ENCODE measurements at regions not wholly inside any gene's neighbourhood (a gene's known extent, or its start where the extent isn't known, plus 50 kb on each side); places are given as distances from the start of the nearest gene placed in this dataset.

DNA sequence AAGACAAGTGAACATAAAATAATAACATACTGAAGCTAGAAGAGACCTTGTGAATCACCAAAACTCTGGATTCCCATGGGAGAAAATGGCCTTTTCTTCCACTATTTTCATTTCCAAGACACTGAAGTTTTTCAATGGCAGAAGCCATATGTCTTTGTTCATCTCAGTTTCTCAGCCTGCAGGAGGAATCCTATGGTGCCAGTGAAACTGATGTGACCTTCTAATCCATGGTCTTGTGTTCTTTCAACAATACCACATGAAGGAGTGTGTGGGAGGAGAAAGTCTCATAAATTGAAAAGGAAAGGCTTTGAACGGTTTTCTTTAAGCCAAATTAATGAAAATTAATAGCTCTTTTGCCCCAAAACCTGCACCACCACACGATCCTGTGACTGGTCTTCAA is 257.3 kb downstream of the EPHA4 start:
- no peaks in the 10 kb centered on the region for H3K9me3 Mint-ChIP-seq

DNA sequence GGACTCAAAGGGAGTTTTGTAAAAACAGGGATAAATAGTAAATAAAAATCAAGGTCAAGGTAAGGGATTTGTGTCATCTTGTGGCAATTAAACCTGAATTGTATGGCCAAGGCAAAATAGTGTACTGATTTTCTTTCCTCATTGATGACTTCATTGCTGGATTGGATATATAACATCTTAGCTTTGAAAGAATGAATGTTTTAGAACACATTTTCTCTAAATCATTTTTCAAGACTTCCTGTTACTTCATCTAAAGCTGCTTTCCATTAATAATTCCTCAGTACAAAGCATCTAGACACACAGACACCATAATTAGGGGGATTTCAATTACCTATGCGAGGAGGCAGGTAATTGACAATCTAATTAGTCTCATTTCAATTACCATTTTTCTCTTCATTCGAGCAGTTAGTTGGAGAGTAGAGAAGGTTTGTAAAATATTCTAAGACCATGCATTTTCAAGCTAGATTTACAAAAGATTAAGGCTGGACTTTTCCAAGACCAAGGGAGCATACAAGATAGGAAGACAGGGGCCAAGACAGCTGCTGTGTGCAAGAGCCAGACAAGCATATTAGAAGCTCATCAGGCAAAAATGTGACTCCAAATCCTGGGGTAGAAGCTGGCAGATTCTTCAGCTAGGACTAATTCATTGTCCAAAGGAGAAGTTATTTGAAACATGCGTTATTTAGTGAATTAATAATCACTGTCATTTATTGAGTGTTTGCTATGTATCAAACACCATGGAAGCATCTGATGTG is 253.6 kb downstream of the EPHA4 start:
- H3K4me3 Mint-ChIP-seq, result no peak overlapping the region
- H3K27me3 Mint-ChIP-seq, result peaks cover 22% of the 10 kb centered on the region
- no peaks in the 10 kb centered on the region for H3K9me3 Mint-ChIP-seq
- no peak overlapping the region for H3K27ac Mint-ChIP-seq
- H3K36me3 Mint-ChIP-seq (ENCODE audit: low read depth), result no peaks in the 10 kb centered on the region
- DNase-seq, result no peak
- peaks cover 5% of the 10 kb centered on the region for H3K4me1 Mint-ChIP-seq (ENCODE audit: low read depth)

More for the DNA sequence above, 257.3 kb downstream of the EPHA4 start:
- Mint-ChIP-seq H3K27me3 (peaks cover 8% of the 10 kb centered on the region), H3K27ac (no peak overlapping the region), H3K4me3 (no peak overlapping the region), H3K4me1 (ENCODE audit: low read depth) (peaks cover 9% of the 10 kb centered on the region), H3K36me3 (ENCODE audit: low read depth) (no peaks in the 10 kb centered on the region)
- DNase-seq, result no peak

DNA sequence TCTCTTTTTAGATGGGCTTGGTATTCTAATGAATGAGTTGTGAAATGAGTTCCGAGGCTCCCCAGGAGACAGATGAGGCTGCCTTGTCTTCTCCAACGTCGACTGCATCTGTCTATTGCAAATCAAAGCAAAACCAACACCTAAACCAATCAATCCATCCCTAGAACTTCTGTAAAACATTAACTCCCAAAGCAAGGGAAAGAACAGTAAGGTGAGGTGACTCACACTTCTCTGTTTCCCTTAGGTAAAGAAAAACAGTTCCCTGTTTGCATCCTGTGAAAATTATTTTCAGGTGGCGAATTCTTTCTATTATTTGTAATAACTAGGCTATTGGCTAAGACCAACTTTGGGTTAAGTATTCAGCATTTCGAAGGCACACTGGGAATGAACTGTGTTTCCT is 249.4 kb downstream of the EPHA4 start:
- no peak for DNase-seq
- Mint-ChIP-seq H3K27me3 (peaks cover 22% of the 10 kb centered on the region), H3K4me1 (ENCODE audit: low read depth) (no peaks in the 10 kb centered on the region), H3K36me3 (ENCODE audit: low read depth) (no peaks in the 10 kb centered on the region), H3K27ac (no peak overlapping the region), H3K9me3 (no peaks in the 10 kb centered on the region), H3K4me3 (no peak overlapping the region)

DNA sequence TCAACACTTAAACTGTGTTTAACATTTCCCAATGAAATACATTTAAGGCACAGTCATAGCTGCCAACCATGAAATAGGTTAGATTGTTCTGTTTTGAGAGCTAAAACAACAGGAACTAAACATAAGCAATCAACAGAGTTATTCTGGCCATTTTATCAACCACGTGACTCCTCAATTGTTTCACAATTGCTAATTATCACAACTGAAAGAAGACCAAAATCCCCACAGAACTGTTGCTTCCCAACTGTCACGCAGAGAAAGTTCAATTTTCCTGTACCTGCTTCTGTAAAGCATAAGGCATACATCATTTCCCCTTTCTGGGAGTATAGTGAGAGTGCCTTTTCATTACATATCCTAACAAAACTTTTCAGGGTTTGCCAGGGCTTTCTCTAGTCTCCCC is 248.6 kb downstream of the EPHA4 start:
- Mint-ChIP-seq H3K4me1 (ENCODE audit: low read depth) (no peaks in the 10 kb centered on the region), H3K27ac (no peak overlapping the region), H3K4me3 (no peak overlapping the region), H3K36me3 (ENCODE audit: low read depth) (no peaks in the 10 kb centered on the region), H3K9me3 (no peaks in the 10 kb centered on the region), H3K27me3 (peaks cover 20% of the 10 kb centered on the region)
- no peak for DNase-seq

DNA sequence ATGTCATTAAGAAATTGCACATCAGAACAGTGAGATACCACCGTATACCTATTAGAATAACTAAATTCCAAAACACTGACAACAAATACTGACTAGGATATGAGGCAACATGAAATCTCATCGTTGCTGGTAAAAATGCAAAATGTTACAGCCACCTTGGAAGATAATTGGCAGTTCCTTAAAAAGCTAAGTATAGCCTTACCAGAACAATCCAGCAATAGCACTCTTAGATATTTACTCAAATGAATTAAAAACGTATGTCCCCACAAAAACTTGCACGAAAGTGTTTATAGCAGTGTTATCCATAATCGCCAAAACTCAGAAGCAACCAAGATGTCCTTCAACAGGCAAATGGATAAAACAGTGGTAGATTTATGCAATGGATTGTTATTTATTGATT is 241.7 kb downstream of the EPHA4 start:
- Mint-ChIP-seq H3K27me3 (no peaks in the 10 kb centered on the region), H3K4me3 (no peak overlapping the region), H3K27ac (no peak overlapping the region), H3K36me3 (ENCODE audit: low read depth) (no peaks in the 10 kb centered on the region), H3K9me3 (peaks cover 8% of the 10 kb centered on the region), H3K4me1 (ENCODE audit: low read depth) (no peaks in the 10 kb centered on the region)
- DNase-seq, result no peak

DNA sequence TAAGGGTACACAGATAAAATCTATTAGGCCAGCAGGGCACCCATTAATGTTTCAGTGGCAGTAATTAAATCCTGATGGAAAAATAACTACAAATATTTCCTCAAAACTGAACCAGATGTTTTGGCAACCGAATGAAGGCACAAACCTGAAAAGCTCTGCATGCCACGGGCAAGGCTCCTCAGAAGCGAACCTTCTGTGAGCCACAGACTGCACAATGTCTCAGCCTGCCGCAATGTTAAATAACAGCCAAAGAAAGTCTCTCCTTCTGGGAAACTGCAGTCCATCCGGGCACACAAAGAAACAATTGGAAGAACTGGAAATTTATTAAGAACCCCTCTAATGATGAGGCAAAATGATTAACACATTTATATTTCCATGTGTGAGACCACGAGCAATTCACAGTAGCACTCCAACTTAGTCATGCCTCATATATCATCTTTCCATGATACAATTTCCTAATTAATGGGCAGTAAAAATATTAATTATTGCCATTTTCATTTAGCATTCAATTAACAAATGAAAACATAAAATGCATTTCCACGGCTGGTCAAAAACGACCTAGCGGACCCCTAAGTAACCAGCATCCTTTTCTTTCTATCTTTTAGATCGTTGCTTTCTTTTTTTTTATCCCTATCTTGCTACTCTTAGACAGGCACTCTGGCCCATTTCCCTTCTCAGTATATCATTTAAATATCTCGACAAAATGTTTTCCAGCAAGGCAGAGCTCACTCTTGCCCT is 237.5 kb downstream of the EPHA4 start:
- DNase-seq, result no peak
- Mint-ChIP-seq H3K36me3 (ENCODE audit: low read depth) (no peaks in the 10 kb centered on the region), H3K27me3 (no peaks in the 10 kb centered on the region), H3K4me3 (no peak overlapping the region), H3K9me3 (peaks cover 8% of the 10 kb centered on the region), H3K4me1 (ENCODE audit: low read depth) (no peaks in the 10 kb centered on the region), H3K27ac (no peak overlapping the region)

DNA sequence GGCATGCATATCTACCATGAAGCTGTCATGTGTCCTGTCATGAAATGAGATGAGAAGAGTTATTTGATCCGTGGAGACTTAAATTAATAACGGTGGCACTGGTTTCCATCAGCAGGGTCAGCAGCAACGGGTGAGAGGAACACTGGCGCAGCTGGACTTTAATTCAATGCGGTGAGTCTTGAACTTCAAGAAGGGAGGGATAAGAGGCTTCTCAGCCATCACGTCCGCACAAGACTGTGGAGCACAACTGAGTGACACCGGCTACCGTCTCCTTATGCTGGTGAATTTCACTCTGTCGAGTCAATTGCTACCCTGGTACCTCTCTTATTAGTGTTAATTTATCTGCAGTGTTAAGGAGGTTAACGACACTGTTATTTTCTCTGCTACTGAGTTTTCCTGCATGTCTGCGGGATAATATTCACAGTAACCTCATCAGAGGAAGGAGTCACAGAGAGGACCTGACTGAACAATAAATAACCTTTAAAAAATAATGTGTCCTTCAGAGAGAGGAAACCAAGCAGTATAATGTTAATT is 236.8 kb downstream of the EPHA4 start:
- H3K36me3 Mint-ChIP-seq (ENCODE audit: low read depth), result no peaks in the 10 kb centered on the region
- no peak overlapping the region for H3K4me3 Mint-ChIP-seq
- no peaks in the 10 kb centered on the region for H3K27me3 Mint-ChIP-seq
- no peak for DNase-seq
- no peak overlapping the region for H3K27ac Mint-ChIP-seq
- no peaks in the 10 kb centered on the region for H3K4me1 Mint-ChIP-seq (ENCODE audit: low read depth)
- peaks cover 5% of the 10 kb centered on the region for H3K9me3 Mint-ChIP-seq

DNA sequence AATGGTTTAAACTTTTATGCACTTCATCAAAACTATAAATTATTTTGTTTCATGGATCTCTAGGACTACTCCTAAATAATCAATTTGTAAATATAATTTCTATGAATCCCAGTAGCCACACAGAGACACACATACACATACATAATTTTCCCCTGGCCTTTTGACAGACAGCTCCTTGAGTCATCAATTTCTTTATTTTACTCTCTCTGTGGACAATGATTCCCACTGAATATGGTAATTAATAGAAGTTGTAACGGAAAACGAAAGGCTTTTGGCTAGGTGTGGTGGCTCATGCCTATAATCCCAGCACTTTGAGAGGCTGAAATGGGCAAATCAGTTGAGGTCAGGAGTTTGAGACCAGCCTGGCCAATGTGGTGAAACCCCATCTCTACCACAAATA is 235.1 kb downstream of the EPHA4 start:
- Mint-ChIP-seq H3K4me1 (ENCODE audit: low read depth) (no peaks in the 10 kb centered on the region), H3K4me3 (no peak overlapping the region), H3K9me3 (peaks cover 3% of the 10 kb centered on the region), H3K27ac (no peak overlapping the region), H3K36me3 (ENCODE audit: low read depth) (no peaks in the 10 kb centered on the region), H3K27me3 (no peaks in the 10 kb centered on the region)
- no peak for DNase-seq

DNA sequence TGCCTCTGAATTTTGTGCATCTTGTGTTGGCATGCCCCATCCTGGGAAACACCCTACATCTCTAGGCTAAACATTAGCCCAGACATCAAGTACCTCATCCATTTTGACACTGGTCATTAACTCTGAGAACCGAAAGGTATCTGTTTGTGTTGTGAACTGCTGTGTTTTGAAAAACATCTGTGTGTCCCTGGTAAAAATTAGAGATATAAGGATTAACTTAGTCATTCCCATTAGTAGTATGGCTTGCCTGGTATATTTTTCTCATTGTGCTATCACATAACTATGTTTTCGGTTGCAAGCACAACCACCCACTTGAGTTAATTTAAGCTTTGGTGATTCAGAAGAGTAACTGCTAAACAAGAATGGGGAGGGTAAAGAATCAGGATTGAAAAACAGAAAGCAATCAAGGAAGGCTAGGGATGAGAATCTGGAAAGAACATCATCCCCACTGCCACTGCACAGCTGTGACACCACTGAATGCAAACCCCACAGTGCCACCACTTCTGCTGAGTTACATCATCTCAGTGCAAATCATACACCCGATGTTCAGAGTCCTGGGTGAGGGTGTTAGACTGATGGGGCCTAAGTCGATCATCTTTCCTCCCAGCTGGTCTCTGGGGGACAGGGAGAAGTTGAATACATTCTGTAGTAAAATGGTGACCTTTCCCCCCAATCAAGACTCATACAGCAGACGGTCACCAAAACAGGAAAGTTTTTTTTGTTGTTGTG is 234.0 kb downstream of the EPHA4 start:
- no peak overlapping the region for H3K27ac Mint-ChIP-seq
- H3K9me3 Mint-ChIP-seq, result no peaks in the 10 kb centered on the region
- no peaks in the 10 kb centered on the region for H3K36me3 Mint-ChIP-seq (ENCODE audit: low read depth)
- no peak overlapping the region for H3K4me3 Mint-ChIP-seq
- no peaks in the 10 kb centered on the region for H3K4me1 Mint-ChIP-seq (ENCODE audit: low read depth)
- H3K27me3 Mint-ChIP-seq, result no peaks in the 10 kb centered on the region
- no peak for DNase-seq

DNA sequence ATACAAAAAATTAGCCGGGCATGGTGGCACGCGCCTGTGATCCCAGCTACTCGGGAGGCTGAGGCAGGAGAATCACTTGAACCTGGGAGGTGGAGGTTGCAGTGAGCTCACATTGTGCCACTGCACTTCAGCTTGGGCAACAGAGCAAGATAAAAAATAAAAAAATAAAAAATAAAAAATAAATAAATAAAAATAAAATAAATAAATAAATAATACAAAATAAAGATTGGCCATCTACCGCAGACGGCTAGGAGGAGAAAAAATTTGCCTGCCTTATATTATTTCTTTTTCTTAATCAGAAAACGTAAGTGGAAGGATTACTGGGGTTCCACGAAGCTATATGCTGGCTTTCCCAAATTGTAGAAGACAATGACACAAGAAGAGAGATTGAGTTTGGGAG is 229.7 kb downstream of the EPHA4 start:
- Mint-ChIP-seq H3K27me3 (peaks cover 5% of the 10 kb centered on the region), H3K36me3 (ENCODE audit: low read depth) (no peaks in the 10 kb centered on the region), H3K4me3 (no peak overlapping the region), H3K4me1 (ENCODE audit: low read depth) (no peaks in the 10 kb centered on the region), H3K27ac (no peak overlapping the region), H3K9me3 (no peaks in the 10 kb centered on the region)
- no peak for DNase-seq

DNA sequence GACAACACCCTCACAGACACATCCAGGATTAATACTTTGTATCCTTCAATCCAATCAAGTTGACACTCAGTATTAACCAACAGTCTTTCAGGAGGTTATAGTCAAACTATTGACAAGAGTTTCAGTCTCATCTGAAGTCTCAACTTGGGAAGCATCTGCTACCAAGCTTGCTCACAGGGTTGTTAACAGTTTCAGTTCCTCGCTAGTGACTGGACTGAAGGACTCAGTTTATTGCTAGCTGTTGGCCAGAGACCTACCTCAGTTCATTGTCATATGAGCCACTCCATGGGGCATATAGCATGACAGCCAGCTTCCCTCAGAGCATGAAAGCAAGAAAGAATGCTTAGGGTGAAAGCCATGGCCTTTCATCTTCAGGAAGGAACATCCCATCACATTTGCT is 228.6 kb downstream of the EPHA4 start:
- no peaks in the 10 kb centered on the region for H3K4me1 Mint-ChIP-seq (ENCODE audit: low read depth)
- H3K27ac Mint-ChIP-seq, result no peak overlapping the region
- H3K4me3 Mint-ChIP-seq, result no peak overlapping the region
- no peaks in the 10 kb centered on the region for H3K9me3 Mint-ChIP-seq
- H3K36me3 Mint-ChIP-seq (ENCODE audit: low read depth), result no peaks in the 10 kb centered on the region
- no peak for DNase-seq
- H3K27me3 Mint-ChIP-seq, result peaks cover 5% of the 10 kb centered on the region

DNA sequence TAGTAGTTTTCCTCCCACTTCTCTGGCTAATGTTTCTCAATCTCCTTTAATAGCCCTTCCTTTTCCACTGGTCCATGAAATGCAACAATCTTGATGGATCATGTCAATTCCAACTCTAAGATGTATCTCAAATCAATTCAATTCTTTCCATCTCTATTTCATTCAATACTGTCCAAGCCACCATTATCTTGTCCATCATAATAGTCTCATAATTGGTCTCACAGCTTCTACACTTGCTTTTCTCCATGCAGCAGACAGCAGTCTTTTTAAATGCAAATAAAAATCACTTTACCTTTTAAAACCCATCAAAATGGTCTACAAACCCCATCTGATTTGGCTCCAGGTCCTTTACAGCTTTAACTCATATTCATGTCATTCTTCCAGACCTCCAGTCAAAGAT is 226.6 kb downstream of the EPHA4 start:
- H3K27me3 Mint-ChIP-seq, result peaks cover 10% of the 10 kb centered on the region
- H3K27ac Mint-ChIP-seq, result no peak overlapping the region
- no peaks in the 10 kb centered on the region for H3K36me3 Mint-ChIP-seq (ENCODE audit: low read depth)
- DNase-seq, result no peak
- no peaks in the 10 kb centered on the region for H3K4me1 Mint-ChIP-seq (ENCODE audit: low read depth)
- H3K9me3 Mint-ChIP-seq, result no peaks in the 10 kb centered on the region
- no peak overlapping the region for H3K4me3 Mint-ChIP-seq

DNA sequence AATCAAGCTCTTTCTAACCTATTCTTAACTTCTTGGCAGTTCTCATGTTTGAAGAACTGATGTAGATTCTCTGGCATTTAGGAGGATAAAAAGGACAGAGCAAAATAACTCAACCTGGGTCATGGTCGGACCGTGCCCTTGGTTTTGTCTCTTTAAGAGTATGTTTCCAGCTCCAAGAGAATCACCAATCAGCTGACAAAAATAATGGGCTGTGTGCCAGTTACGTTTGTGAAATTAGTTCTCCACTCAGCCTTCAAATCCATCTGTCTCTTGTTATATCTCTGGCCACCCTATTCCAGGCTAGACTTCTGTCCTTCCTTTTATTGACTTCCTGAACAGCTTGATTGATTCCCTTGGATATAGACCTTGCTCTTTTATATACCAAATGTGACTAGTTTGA is 225.7 kb downstream of the EPHA4 start:
- Mint-ChIP-seq H3K4me3 (no peak overlapping the region), H3K27me3 (peaks cover 10% of the 10 kb centered on the region), H3K36me3 (ENCODE audit: low read depth) (no peaks in the 10 kb centered on the region), H3K27ac (no peak overlapping the region), H3K4me1 (ENCODE audit: low read depth) (no peaks in the 10 kb centered on the region), H3K9me3 (no peaks in the 10 kb centered on the region)
- no peak for DNase-seq

DNA sequence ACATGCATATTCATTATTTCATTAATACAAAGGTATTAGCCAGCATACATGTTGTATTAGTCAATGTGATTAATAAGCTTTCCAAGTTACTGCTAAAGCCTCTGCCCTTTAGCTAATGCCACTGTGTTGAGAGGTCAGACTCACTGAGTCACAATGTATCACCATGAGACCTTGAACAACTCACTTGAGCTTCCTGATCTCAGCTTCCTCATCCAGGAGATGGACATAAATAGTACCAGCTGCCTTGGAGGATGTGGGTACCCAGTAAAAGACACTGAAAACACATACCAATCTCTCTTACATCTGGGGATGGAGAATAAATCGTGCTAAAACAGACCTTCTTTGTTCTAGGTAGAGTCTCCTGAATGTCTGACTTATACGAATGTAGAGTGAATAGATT is 224.6 kb downstream of the EPHA4 start:
- Mint-ChIP-seq H3K4me1 (ENCODE audit: low read depth) (no peaks in the 10 kb centered on the region), H3K4me3 (no peak overlapping the region), H3K36me3 (ENCODE audit: low read depth) (no peaks in the 10 kb centered on the region), H3K27me3 (peaks cover 10% of the 10 kb centered on the region), H3K27ac (no peak overlapping the region), H3K9me3 (no peaks in the 10 kb centered on the region)
- DNase-seq, result no peak

DNA sequence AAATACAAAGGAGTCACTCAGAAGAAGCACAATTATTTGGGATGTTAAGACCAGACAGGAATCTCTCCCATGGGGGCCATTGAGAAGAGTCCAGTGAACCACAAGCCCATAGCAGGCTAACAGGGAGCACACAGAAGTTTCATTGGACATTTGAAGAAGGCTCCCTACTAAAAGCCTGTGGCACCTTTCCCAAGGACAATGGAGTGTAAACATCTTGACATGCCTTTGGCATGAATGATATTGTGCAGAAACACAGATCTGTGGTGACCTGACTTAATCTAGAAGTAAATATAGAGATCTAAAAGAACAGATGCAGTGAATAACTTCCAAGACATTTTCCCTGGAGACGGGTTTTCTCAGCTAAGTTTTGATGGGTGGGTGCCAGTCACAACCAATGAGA is 221.5 kb downstream of the EPHA4 start:
- no peak for DNase-seq
- H3K9me3 Mint-ChIP-seq, result no peaks in the 10 kb centered on the region
- no peaks in the 10 kb centered on the region for H3K4me1 Mint-ChIP-seq (ENCODE audit: low read depth)
- no peak overlapping the region for H3K27ac Mint-ChIP-seq
- H3K4me3 Mint-ChIP-seq, result no peak overlapping the region
- H3K36me3 Mint-ChIP-seq (ENCODE audit: low read depth), result no peaks in the 10 kb centered on the region
- peaks cover 10% of the 10 kb centered on the region for H3K27me3 Mint-ChIP-seq

Measured in activated T-cell treated with anti-CD3 and anti-CD28 coated beads, Interleukin-2, amount 50 U/mL, for 24 hours (primary cell).